Fibroblast of upper back skin (primary cell): ENCODE measurements at regions not wholly inside any gene's neighbourhood (a gene's known extent, or its start where the extent isn't known, plus 50 kb on each side); places are given as distances from the start of the nearest gene placed in this dataset.
"Not testable (repeated sequence)": the region's sequence is repeated elsewhere in the genome, so short reads cannot be mapped to it uniquely, and the experiment has no call there.

Experiments used
- DNase-seq: peaks from one replicate; pipeline ENCODE4 v3.0.0-alpha.2; 2013

- no peak for DNase-seq
These were observed 101.6 kb upstream of the PTPN3 start for GRCh38 chr9:109599711-109600110.

- DNase-seq, result peak; percentile 99
These were observed 102.0 kb upstream of the PTPN3 start for GRCh38 chr9:109600142-109600541.

DNA sequence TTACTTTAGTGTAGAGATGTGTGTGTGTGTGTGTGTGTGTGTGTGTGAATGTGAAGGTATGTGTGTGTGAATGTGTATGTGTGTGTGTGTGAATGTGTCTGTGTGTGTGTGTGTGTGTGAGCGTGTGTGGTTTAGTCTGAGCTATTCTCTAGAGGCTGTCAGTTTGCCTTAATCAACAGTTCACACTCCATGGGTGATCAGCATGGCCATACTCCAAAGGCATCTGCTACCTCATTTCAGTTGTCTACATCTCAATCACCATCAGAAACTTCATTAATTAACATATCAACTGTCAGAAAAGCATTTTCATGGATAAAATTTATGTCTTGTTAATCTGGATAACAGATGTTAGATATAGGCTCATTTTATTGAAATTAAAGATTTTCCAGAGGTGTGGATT is 103.1 kb upstream of the PTPN3 start:
- DNase-seq, result no peak

GRCh38 chr9:109602987-109603386 is 104.9 kb upstream of the PTPN3 start:
- peak; percentile 75 for DNase-seq

GRCh38 chr9:109604131-109604530 is 106.0 kb upstream of the PTPN3 start:
- DNase-seq, result peak; percentile 81

- peak; percentile 16 for DNase-seq
These were observed 106.7 kb upstream of the PTPN3 start for GRCh38 chr9:109604781-109605180.

- DNase-seq, result no peak
These were observed 111.0 kb upstream of the PTPN3 start for GRCh38 chr9:109609060-109609459.

GRCh38 chr9:109616571-109617120 is 118.5 kb upstream of the PTPN3 start:
- DNase-seq, result peak; percentile 92

- no peak for DNase-seq
These were observed 121.2 kb upstream of the PTPN3 start for GRCh38 chr9:109619310-109619709.

- no peak for DNase-seq
These were observed 126.0 kb upstream of the PTPN3 start for GRCh38 chr9:109624143-109624542.

- DNase-seq, result peak; percentile 37
These were observed 126.8 kb upstream of the PTPN3 start for GRCh38 chr9:109624896-109625295.

- DNase-seq, result peak; percentile 26
These were observed 128.9 kb upstream of the PTPN3 start for GRCh38 chr9:109627042-109627441.

DNA sequence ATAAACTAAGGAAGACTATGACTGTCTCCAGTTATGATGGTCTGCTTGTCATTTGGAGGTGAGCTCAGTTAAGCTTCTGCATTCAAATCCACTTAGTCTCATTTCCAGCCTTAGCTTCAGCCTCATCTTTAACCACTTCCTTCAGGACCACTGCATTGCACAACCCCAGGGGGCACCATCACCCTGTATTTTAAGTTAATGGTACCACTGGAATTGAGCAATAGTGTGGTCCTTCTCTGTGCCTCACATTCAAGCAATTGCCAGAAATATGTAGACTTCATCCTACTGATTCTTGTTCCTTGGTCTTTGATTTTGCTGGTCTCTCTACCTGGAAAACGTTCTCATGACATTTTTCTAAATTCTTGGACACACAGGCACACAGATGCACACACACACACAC is 131.5 kb upstream of the PTPN3 start:
- no peak for DNase-seq

- DNase-seq, result no peak
These were observed 134.7 kb upstream of the PTPN3 start for GRCh38 chr9:109632817-109633216.

GRCh38 chr9:109639674-109640579 is 140.1 kb upstream of the PALM2AKAP2 start:
- no peak for DNase-seq

DNA sequence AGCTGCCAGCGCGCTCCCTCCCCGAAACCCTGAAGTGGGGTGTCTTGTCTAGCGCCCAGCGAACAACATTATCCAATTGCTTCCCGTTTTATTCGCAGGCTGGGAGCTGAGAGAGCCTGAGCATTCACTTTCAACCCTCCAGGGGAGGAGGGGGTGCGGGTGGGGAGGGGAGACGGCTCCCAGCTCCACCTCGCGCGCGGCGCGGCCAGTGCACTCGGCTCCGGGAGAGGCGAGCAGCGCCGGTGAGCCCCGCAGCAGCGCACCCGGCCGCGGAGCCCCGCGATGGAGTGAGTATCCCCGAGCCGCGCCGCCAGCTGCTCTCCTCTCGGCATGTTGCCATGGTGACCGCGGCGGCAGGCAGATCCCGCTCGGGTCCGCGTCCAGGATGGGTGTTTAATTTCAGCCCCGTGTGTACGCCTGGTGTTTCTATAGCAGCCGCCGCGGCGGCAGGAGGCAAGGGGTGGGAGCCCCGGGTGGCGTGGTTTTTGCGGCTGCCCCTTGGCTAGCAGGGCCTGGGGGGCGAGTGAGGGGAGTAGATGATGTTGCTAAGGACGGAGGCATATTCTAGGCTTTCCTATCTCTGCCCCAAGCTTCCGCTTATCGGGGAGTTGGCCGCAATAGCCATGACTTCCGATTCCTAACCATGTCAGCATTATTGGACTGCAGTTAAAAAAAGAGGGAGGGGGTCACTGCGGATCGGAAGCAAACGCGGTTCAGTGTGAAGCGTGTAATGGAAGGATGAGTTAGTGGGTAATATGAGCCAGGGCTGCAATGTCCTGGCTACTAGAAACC is 139.2 kb upstream of the PALM2AKAP2 start:
- DNase-seq, result peak; percentile 47

- no peak for DNase-seq
These were observed 138.7 kb upstream of the PALM2AKAP2 start for GRCh38 chr9:109641372-109641659.

- peak; percentile 11 for DNase-seq
These were observed 127.9 kb upstream of the PALM2AKAP2 start for GRCh38 chr9:109652112-109652511.

DNA sequence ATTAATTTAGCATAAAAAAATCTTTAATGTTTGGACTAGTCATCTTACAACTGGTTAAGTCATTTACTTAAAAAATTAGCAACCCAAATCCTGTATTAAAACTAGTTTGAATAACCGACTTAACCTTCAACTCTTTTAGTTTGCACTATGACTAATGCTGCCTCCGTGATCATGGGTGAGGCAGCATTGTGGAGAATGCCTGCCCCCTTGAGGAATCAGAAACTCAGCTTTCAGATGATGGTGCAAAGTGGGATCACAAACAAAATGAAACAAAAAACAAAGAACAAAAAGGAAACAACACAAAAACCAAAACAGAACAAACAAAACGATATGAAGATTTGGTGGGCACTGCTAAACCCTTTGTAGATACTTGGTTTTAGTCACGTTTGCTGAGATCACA is 127.0 kb upstream of the PALM2AKAP2 start:
- peak; percentile 56 for DNase-seq

- peak; percentile 2 for DNase-seq
These were observed 126.5 kb upstream of the PALM2AKAP2 start for GRCh38 chr9:109653470-109653869.

DNA sequence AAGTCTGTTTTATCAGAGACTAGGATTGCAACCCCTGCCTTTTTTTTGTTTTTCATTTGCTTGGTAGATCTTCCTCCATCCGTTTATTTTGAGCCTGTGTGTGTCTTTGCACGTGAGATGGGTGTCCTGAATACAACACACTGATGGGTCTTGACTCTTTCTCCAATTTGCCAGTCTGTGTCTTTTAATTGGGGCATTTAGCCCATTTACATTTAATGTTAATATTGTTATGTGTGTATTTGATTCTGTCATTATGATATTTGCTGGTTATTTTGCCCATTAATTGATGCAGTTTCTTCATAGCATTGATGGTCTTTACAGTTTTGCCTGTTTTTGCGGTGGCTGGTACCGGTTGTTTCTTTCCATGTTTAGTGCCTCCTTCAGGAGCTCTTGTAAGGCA is 116.0 kb upstream of the PALM2AKAP2 start:
- DNase-seq, result not testable (repeated sequence)

DNA sequence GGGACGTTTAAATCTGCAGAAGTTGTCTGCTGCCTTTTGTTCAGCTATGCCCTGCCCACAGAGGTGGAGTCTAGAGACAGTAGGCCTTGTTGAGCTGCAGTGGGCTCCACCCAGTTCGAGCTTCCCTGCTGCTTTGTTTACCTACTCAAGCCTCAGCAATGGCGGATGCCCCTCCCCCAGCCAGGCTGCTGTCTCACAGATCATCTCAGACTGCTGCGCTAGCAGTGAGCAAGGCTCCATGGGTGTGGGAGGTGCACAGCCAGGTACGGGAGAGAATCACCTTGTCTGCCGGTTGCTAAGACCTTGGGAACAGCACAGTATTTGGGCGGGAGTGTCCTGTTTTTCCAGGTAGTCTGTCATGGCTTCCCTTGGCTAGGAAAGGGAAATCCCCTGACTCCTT is 114.3 kb upstream of the PALM2AKAP2 start:
- DNase-seq, result not testable (repeated sequence)

- DNase-seq, result no peak
These were observed 98.7 kb upstream of the PALM2AKAP2 start for GRCh38 chr9:109681301-109681700.

GRCh38 chr9:109682227-109682626 is 97.8 kb upstream of the PALM2AKAP2 start:
- DNase-seq, result no peak
